ENCODE measurements at regions not wholly inside any gene's neighbourhood (a gene's known extent, or its start where the extent isn't known, plus 50 kb on each side); places are given as distances from the start of the nearest gene placed in this dataset.

GRCh38 chr1:207962716-207963426 lies 51.9 kb upstream of the CD34 start:
- H3K4me3 Mint-ChIP-seq = peak overlapping the region; percentile 95 to 98
- peak overlapping the region; percentile 63 to 89 (median 76) for H3K4me3 ChIP-seq (replicated peaks in 1 of 3; ENCODE audit: low read depth in 2 of 3, low read length in 3 of 3)
- no peaks in the 10 kb centered on the region for H3K79me2 ChIP-seq (ENCODE audit: insufficient read depth, low read length)
- peaks cover 25 to 30% (median 28%) of the 10 kb centered on the region in 3 donors for H3K27me3 Mint-ChIP-seq (ENCODE audit: low read depth in 3 of 3)
- intact Hi-C loops (cut with micrococcal nuclease) = loop anchor here (2.0 to 10.0 kb wide), 5 partner anchors 76 to 168 kb away; no protein-coding TSS in a partner anchor
- H3K27ac Mint-ChIP-seq = peak overlapping the region; percentile 33 to 93 (median 89)
- peak overlapping the region; percentile 80 for H3K9ac ChIP-seq (ENCODE audit: insufficient read depth, low read length, poor library complexity, severe bottlenecking)
- peaks cover 0 to 4% (median 0%) of the 10 kb centered on the region in 7 donors for H3K9me3 Mint-ChIP-seq
- no peaks in the 10 kb centered on the region for H3K36me3 ChIP-seq (replicated peaks in 1 of 2; ENCODE audit: control insufficient read depth in 1 of 2, insufficient read depth in 2 of 2, low read length in 2 of 2)
- H3K4me2 ChIP-seq (replicated peaks; ENCODE audit: extremely low read depth, low read length, poor library complexity, severe bottlenecking) = peak overlapping the region; percentile 90
- WGBS (ENCODE audit: insufficient coverage) = 15% methylated on average over 32 of the region's 32 CpGs
- no peaks in the 10 kb centered on the region for H4K20me1 ChIP-seq (ENCODE audit: insufficient read depth, low read length)
- H3K4me1 Mint-ChIP-seq = peaks cover 25% of the 10 kb centered on the region
- H3K27me3 ChIP-seq (ENCODE audit: control insufficient read depth in 2 of 2, insufficient read depth in 2 of 2, low read length in 2 of 2) = peaks cover 22 to 24% of the 10 kb centered on the region in 2 donors
- no peaks in the 10 kb centered on the region for H3K9me3 ChIP-seq (replicated peaks in 1 of 2; ENCODE audit: control insufficient read depth in 1 of 2, insufficient read depth in 1 of 2, low read length in 2 of 2)
- H3K27ac ChIP-seq (ENCODE audit: low read depth in 1 of 2, low read length in 2 of 2) = peak overlapping the region; percentile 58 to 85
- TF ChIP-seq CTCF (IDR thresholded peaks at IDR 0.05) = no peak
- H3K36me3 Mint-ChIP-seq = peaks cover 0 to 4% of the 10 kb centered on the region in 2 donors
- peak in 2 of 3 donors; percentile 24 for DNase-seq
- H3K4me1 ChIP-seq (ENCODE audit: control insufficient read depth in 1 of 2, insufficient read depth in 2 of 2, low read length in 2 of 2) = peaks cover 23 to 30% of the 10 kb centered on the region in 2 donors
- peak overlapping the region; percentile 100 for H2AFZ ChIP-seq (ENCODE audit: insufficient read depth, low read depth, low read length, poor library complexity, severe bottlenecking)
